ENCODE measurements at regions not wholly inside any gene's neighbourhood (a gene's known extent, or its start where the extent isn't known, plus 50 kb on each side); places are given as distances from the start of the nearest gene placed in this dataset.
A peak's percentile ranks its signal among the peaks of the same experiment; 100 is the strongest.

DNA sequence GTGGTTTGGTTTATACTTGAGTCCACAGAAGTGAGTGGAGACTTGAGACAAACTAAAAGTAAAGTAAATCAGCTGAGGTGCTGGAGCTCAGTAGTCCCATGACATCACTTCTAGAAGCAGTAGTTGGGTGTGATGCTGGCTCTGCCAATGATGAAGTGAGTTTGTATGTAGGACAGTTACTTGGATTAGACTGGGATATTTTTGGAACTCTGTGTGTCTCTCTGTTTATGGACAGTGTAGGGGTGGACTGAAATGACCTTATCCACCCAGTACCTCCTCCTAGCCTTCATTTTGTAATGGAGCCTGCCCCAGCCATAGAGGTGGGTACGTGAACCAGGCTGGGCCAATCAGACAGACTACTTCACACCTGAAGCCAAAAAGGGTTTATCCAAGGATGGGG, 52.2 kb downstream of the POLR1D start:
- no peak for DNase-seq

DNA sequence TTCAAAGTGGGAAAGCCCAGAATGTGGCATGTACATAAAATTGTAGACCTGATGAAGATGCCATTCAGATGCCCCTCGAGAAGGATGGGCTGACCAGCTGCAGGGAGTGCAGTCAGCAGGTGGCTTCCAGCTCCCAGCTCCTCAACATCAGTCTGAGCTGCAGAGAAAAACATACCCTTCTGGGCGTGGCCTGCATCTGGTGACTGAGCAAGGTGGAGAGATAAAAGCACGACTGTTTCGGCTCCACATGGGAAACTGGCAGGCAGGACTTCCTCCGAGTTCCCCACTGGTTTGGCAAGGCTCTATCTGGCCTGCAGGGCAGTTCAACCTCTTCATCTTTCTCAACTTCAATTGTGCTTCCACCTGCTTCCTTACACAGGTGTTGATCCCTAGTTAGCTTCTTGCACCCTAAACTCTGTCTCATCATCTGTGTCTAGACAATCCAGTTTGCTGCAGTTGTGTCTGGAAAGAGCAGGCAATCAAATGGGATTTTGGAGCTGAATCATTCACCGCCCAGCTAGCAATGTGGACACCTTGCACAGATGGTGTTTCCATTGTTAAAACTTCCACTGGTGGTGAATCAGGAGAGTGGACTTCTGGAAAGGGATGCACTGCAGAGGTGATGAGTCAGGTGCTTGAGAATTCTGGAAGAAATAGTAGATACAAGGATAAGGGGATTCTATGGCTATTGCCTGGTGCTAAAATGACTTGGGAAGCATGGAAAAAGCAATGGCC, 56.8 kb downstream of the POLR1D start:
- no peak for DNase-seq

DNA sequence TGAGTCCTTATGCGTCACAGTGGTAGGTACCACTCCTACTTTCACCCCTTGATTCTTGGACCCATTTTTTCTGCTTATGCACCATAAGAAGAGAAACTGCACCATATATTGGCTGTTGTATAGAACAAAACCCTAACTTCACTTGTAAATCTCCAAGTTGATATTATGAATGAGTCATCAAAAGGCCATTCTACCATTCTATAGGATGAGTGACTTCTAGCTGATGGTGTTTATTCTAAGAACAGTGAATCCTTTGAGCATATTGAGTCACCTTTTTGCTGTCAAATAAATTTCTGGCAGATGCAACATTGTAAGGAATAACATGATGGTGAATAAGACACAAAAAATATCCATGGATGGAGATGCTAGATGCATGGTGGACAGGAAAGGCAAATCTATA, 57.7 kb downstream of the POLR1D start:
- DNase-seq: no peak

DNA sequence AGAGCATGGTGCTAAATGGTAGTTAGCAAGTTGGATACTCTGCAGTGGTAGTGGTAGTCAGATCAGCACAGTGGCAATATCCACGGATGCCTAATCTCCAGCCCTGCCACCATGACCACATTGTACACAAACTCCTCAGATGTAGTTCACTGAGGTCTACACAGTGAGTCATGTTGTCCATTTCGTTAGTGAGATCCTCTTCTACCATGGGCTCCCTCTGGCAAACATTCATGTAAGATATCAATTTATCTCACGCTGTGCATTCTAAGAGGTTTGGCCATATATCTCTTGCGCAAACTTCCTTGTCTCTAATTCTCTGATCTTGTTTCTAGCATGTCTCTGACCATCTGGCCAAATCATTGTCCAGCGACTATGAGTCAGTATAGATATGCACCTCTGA, 58.2 kb downstream of the POLR1D start:
- no peak for DNase-seq

DNA sequence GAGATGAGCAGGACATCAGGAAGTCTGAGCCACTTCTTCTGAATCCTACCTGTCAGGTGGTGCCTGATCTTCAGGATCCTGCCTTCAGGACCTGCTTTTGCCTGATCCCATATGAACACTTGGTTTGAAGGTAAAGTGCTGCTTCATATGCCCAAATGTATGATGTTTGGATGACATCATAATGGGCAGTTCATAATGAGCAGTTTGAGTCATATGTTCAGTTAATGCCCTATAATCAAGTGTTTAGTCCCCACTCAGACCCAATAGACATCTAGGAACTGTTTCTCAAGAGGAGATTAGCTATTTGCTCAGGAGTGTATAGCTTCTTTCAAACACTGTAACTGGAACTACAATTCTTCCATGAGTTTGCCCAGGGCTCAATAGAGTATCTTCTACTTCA, 58.8 kb downstream of the POLR1D start:
- DNase-seq: no peak

DNA sequence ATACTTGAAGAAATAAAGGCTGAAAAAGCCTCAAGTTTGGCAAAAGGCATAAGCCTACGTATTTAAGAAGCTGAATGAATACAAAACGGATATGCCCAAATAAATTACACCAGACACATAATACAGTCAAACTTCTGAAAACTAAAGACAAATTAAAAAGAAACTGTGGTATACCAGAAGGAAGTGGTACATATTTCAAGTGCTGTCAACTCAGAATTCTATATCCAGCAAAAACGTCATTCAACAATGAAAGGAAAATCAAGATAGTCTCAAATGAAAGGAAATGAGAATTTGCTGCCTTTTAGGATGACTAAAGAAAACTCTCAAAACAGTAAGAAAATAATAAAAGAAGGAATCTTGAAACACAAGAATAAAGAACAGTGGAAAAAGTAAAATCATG, 69.5 kb downstream of the POLR1D start:
- DNase-seq: no peak

DNA sequence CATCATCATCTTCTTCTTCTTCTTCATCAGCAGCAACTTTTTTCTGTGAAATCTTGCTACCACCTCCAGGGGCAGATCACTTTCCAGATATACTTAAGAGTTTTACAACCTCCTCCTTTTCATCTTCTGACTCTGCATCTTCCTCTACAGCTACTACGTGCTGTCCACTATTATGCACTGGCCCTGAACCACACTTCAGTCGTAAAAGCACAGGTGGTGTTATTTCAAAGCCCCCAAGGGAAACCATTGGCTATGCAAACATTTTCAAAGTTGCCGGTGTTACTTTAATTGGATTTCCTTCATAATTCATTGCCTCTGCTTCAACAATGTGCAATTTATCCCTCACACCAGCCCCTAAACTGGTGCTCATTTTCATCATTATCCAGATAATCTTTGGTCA, 75.0 kb downstream of the POLR1D start:
- DNase-seq: no peak

DNA sequence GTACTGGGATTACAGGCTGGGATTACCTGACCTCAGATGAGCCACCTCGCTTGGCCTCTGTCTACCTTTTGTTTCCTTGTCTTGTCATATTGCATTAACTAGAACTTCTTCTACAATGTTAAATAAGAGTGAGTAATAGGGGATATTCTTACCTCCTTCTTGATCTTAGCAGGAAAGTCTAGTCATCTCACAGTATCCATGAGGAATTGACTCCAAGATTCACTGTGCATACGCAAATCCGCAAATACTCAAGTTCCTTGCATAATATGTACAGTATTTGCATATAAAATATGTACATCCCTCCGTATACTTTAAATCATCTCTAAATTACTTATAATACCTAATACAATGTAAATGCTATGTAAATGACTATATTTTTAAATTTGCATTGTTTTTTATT, 78.3 kb downstream of the POLR1D start:
- no peak for DNase-seq

DNA sequence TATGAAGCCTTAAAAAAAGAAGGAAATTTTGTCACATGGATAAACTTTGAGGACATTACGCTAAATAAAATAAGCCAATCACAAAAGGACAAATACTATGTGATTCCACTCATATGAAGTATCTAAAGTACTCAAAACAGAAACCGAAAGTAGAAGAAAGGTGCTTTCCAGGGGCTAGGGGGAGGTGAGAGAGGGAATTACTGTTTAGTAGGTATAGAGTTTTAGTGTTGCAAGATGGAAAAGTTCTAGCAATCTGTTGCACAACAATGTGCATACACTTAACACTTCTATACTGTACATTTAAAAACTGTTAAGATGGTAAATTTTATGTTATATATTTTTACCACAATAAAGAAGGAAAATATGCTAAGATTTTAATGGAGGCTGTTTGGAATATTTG, 83.0 kb downstream of the POLR1D start:
- DNase-seq: no peak

DNA sequence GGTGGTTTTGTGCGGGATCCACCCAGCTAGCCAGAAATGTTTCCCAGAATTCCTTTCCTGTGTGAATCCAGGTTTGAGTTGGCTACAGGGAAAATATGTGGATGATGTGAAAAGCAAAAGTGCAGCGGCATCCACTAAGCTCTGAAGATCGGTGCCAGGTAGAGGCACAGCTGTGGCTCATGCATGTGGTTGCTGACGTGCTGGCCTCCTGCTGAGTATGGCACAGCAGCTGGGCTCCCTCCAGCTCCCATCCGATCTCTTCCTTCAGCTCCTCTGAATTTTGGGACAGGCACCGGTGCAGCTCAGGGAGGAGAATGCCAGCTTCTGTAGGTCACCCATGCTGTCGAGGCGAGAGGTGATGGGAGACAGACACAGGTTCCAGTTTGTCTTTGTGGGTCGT, 84.0 kb upstream of the GSX1 start:
- DNase-seq: no peak

DNA sequence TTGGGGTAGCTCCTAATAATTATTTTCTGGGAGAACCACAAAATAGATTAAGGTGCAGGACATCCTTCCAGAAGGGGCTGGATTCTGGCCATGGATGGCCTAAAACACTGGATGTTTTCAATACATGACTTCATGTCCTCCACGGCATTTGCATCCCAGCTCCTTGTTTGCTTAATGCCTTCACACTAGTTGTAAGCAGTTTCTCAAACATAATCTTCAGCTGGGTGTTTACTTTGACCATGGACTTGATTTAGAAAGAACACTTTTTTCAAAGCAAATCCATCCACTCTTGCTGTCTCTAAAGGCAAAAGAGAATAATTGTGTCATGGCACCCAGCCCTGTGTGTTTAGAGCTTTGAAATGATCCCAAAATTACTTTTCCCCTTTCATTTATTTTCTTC, 82.5 kb upstream of the GSX1 start:
- no peak for DNase-seq

DNA sequence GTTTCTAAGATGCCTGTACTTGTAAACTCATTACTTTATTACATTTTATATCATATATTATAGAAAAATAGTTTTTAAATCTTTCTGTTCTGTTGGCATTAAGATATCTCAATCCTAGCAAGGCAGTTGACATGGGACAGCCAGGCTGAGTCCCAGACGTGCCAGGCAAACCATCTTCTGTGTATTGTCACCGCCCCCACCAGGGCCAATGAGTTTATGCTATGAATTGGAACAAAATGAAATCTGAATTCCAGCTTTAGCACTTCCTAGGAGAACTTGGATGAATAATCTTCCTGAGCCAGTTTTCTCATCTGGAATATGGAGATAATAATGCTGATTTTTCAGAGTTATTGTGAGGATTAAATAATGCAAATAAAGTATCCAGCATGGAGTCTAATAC, 79.9 kb upstream of the GSX1 start:
- DNase-seq: peak; percentile 62

DNA sequence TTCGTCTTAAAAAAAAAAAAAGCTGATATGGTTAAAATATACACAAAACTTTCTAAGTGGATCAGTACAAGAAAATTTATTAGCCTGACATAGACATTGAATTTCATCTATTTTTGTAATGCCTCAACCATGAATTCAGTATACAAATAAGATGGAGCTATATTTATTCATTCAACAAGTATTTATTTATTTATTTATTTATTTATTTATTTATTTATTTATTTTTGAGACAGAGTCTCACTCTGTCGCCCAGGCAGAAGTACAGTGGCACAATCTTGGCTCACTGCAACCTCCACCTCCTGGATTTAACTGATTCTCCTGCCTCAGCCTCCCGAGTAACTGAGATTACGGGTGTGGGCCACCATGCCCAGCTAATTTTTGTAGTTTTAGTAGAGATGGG, 78.5 kb upstream of the GSX1 start:
- DNase-seq: no peak

DNA sequence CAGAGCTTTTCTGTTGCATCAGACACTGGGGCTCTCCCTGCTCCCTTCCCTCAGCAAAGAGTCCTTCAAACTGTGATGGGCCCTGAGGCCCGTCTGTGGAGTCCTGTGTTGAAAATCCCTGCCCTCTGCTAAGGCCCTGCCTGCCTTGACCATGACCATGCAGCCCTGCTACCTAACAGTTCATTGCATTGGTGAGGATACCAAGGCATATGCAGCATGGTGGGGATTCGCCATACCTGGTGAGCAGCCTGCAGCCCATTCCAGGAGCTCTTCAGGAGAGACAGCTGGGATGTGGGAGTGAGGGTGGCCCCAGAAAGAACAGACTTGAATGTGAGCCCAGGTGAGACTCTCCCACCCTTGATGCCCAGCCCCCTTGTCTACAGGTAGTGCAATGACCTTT, 70.6 kb upstream of the GSX1 start:
- no peak for DNase-seq

DNA sequence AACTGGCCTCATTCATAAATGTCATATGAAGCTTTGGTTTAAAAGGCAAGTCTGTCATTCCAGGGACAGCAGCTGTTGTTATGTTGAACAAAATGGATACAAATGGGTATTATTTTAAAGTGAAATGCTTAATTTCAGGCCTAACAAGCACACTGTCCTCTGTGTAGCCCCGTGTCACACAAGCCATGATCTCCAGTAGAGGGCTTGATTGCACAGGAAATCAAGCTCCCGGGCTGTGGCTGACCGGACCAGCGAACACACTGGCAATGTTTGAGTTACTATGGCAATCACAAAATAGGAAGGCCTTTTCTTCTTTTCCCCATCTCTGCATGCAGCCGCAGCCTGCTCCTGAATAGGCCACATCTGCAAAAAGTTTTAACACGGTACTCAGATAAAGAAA, 64.0 kb upstream of the GSX1 start:
- DNase-seq: no peak

DNA sequence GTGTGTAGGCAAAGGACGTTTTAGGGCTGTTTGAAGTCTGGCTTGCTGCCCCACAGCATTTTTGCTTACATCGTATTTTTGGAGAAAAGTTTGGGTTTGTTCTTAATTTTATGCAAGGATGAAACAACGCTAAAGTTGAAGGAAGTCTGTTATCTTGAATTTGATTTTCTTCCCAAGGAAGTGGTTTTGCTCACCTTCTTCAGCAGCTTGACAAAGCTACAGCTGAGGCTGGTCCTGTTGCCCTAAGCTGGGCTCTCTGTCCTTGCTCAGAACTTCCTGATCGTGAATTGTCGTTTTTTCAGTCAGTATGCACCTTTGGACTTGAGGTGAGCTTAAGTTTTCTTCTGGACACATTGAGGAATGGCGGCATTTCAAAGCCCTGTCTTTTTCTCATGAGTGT, 62.1 kb upstream of the GSX1 start:
- no peak for DNase-seq

All from CD4-positive, alpha-beta T cell treated with Interleukin-17A for 4 hours (primary cell).